Right lobe of liver (tissue), 6 donors: ENCODE measurements at regions not wholly inside any gene's neighbourhood (a gene's known extent, or its start where the extent isn't known, plus 50 kb on each side); places are given as distances from the start of the nearest gene placed in this dataset.

ENCODE experiments used
- ATAC-seq, 4 donors: fragments of 200-7000 bp; cut with Tn5 transposase; one replicate each; pipeline ENCODE4 v1.9.1; 2020; ENCODE audit warnings: mild to moderate bottlenecking in 4 of 4, moderate library complexity in 4 of 4
- DNase-seq, 3 donors: peaks; one replicate each; pipeline ENCODE4 v3.0.0-alpha.2; 2020
- H3K27ac ChIP-seq, 3 donors: fragments of 200-600 bp; one replicate each; pipeline ENCODE4 v1.8.0; 2022
- H3K27me3 ChIP-seq, 2 donors: fragments of 200-600 bp; one replicate each; pipeline ENCODE4 v1.8.0; 2022
- H3K36me3 ChIP-seq, 4 donors: fragments of 200-600 bp; sonication (generic) in 1 of 4; one replicate each; pipeline versions ENCODE4 v1.5.1 to v1.8.0; 2017 to 2022; ENCODE audit warnings: control low read depth in 1 of 4
- H3K4me1 ChIP-seq, 4 donors: fragments of 200-600 bp; sonication (generic) in 1 of 4; one replicate each; pipeline versions ENCODE4 v1.5.1 to v1.8.0; 2017 to 2022; ENCODE audit warnings: control low read depth in 1 of 4
- H3K4me3 ChIP-seq, 3 donors: fragments of 200-600 bp; one replicate each; pipeline ENCODE4 v1.8.0; 2022
- H3K9me3 ChIP-seq, 4 donors: fragments of 200-600 bp; sonication (generic) in 1 of 4; one replicate each; pipeline versions ENCODE4 v1.5.1 to v1.8.0; 2017 to 2022; ENCODE audit warnings: control low read depth in 1 of 4
- POLR2A ChIP-seq: fragments of 450-650 bp; IDR thresholded peaks from one replicate; pipeline ENCODE4 v1.6.1; 2017; ENCODE audit warnings: antibody characterized with exemption, mild to moderate bottlenecking
- WGBS: methylation state at CpG from one replicate; pipeline ENCODE4 v1.1.6; 2018; ENCODE audit warnings: low coverage, low lambda C conversion rate; ENCODE audit not compliant: insufficient coverage; ENCODE audit errors: missing lambda C conversion rate; 5-methylcytosine and 5-hydroxymethylcytosine counted together
- intact Hi-C, 2 donors: fragments of 100-400 bp; cut with DNase I; formaldehyde crosslinking; loops; one replicate each; pipeline versions ENCODE4 v1.11.2 to v1.14.1; 2022
- TF ChIP-seq, protein P1 (sequence below), 4 donors: fragments of 200-600 bp in 3 of 4; fragments of 450-650 bp in 1 of 4; IDR thresholded peaks; one replicate each; pipeline versions ENCODE4 v1.5.1 to v1.8.0; 2016 to 2022; ENCODE audit warnings: antibody characterized with exemption in 4 of 4, mild to moderate bottlenecking in 2 of 4
- donor health status: DM: no; HTN: yes; CAD: no.
- donor health status: DM: no; HTN: no; CAD: no.
- donor health status: DM: no; HTN: no; CAD: no.
- donor health status: DM: no; HTN: yes; CAD: no.
- donor health status: DM: no; HTN: yes; CAD: no.

DNA sequence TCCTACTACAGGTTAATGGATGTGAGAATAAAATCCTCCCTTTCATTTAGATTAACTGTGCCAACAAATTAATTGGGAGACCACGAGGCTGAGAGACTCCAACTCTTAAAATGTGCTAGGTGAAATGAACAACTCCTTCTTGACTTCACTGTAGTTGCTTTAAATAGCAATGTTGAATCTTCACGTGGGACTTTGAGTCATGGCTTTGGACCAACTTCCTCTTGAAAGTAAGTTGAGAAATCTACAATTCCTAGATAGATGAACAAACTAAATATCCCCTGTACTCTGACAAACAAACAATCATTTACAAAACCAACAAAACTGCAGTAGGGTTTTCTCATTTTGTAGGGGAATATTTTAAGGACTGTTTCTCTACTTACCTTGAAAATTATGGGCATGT is 291.9 kb upstream of the SPRED2 start:
- H3K27ac ChIP-seq, result no peak overlapping the region
- TF ChIP-seq, protein P1, sequence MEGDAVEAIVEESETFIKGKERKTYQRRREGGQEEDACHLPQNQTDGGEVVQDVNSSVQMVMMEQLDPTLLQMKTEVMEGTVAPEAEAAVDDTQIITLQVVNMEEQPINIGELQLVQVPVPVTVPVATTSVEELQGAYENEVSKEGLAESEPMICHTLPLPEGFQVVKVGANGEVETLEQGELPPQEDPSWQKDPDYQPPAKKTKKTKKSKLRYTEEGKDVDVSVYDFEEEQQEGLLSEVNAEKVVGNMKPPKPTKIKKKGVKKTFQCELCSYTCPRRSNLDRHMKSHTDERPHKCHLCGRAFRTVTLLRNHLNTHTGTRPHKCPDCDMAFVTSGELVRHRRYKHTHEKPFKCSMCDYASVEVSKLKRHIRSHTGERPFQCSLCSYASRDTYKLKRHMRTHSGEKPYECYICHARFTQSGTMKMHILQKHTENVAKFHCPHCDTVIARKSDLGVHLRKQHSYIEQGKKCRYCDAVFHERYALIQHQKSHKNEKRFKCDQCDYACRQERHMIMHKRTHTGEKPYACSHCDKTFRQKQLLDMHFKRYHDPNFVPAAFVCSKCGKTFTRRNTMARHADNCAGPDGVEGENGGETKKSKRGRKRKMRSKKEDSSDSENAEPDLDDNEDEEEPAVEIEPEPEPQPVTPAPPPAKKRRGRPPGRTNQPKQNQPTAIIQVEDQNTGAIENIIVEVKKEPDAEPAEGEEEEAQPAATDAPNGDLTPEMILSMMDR (IDR thresholded peaks at IDR 0.05), result no peak
- no peak for TF ChIP-seq POLR2A
- no peak overlapping the region for H3K4me3 ChIP-seq
- ATAC-seq, result peak in 1 of 4 donors; percentile 37
- 15% methylated on average over 2 of the region's 2 CpGs for WGBS
- no peaks in the 10 kb centered on the region for H3K27me3 ChIP-seq
- H3K9me3 ChIP-seq, result no peaks in the 10 kb centered on the region
- intact Hi-C loops, result no loop called here
- no peaks in the 10 kb centered on the region for H3K4me1 ChIP-seq
- H3K36me3 ChIP-seq, result no peaks in the 10 kb centered on the region
- DNase-seq, result no peak

DNA sequence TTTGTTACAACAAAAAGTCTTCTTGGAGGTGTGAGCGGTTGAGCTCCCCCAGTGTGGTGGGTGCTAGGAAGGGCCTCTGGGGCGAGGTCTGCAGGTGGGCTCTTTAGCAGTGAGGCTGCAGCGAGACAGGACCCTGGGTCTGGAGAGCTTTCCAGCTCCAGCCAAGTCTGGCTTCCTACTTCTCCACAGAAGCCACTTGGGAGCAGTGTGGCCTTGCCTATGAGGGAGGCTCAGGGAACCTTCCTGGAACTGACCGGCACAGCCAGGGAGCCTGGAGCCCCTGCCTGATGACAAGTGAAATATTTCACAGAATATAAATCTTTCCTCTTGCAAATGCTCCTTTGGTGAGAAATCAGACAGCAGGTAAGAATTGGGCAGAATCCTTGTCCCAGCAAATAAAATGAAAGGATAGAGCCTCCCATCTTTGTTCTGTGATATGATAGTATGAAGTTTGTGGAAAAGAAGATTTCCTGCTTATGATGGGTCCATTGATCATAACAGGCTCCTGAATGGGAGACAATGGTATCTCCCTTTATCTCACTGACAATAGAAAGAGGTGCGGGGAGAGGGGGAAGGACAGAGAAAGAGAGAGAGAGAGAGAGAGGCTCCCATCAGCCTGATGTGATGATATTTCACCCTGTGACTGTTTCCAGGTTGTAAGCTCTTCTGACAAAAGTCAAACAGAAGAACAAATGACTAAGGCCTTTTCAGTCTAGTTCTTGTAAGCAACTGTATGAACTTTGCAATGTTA is 289.8 kb upstream of the SPRED2 start:
- Histone ChIP-seq H3K4me1 (no peaks in the 10 kb centered on the region), H3K27me3 (no peaks in the 10 kb centered on the region), H3K36me3 (no peaks in the 10 kb centered on the region), H3K27ac (no peak overlapping the region), H3K4me3 (no peak overlapping the region), H3K9me3 (no peaks in the 10 kb centered on the region)
- intact Hi-C loops, result no loop called here
- ATAC-seq (peak; percentile 42 to 77 (median 66)), DNase-seq (peak; percentile 30 to 57 (median 47))
- TF ChIP-seq, protein P1 (IDR thresholded peaks at IDR 0.05), result peak; percentile 5 to 47 (median 26)
- TF ChIP-seq POLR2A, result no peak
- WGBS, result 48% methylated on average over 4 of the region's 5 CpGs

DNA sequence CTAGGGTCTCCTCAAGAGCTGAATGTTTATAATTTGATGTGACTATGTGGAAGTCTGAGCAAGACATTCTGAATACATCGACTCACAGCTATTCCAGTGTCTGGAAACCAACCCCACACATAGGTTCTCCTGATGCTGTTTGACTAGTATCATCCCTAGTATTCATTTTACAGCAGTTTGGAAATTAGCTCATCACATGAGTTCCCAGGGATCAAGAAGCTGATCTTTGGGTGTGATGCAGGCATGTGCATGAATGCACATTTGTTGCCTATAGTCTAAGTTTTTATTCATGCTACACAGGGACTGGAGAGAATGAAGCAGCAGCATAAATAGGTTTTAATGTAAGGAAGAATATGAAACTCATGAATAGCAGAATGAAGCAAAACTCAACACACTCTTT is 284.3 kb upstream of the SPRED2 start:
- WGBS, result no CpG with 5 or more reads among the region's 1 CpG
- Histone ChIP-seq H3K4me3 (no peak overlapping the region), H3K4me1 (no peaks in the 10 kb centered on the region), H3K36me3 (no peaks in the 10 kb centered on the region), H3K9me3 (no peaks in the 10 kb centered on the region), H3K27ac (no peak overlapping the region), H3K27me3 (no peaks in the 10 kb centered on the region)
- no peak for ATAC-seq
- intact Hi-C loops, result no loop called here
- no peak for DNase-seq
- no peak for TF ChIP-seq POLR2A
- TF ChIP-seq, protein P1 (IDR thresholded peaks at IDR 0.05), result no peak

DNA sequence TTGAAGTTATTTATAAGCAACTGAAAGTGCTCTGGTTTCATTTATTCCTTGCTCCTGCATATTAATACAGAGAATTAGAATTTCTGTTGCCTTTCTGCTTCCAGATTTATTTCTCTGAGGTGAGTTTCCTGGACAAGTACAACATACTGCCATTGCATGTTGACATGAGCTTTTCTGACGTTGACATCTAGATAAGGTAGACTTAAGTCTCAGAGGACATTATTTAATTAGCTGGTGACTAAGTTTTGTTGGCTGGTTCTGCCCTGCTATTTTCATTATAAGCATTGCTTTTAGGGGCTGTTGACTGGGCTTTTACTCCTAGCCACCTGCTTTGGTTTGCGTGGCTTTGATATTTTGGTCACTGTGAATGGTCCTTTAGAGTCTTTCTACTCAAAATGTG is 282.9 kb upstream of the SPRED2 start:
- H3K36me3 ChIP-seq, result no peaks in the 10 kb centered on the region
- TF ChIP-seq POLR2A, result no peak
- TF ChIP-seq, protein P1 (IDR thresholded peaks at IDR 0.05), result no peak
- intact Hi-C loops, result no loop called here
- H3K27me3 ChIP-seq, result no peaks in the 10 kb centered on the region
- no peak for ATAC-seq
- 31% methylated on average over 2 of the region's 2 CpGs for WGBS
- no peaks in the 10 kb centered on the region for H3K9me3 ChIP-seq
- H3K4me1 ChIP-seq, result no peaks in the 10 kb centered on the region
- DNase-seq, result no peak
- no peak overlapping the region for H3K4me3 ChIP-seq
- no peak overlapping the region for H3K27ac ChIP-seq
